ENCODE measurements at regions not wholly inside any gene's neighbourhood (a gene's known extent, or its start where the extent isn't known, plus 50 kb on each side); places are given as distances from the start of the nearest gene placed in this dataset.

DNA sequence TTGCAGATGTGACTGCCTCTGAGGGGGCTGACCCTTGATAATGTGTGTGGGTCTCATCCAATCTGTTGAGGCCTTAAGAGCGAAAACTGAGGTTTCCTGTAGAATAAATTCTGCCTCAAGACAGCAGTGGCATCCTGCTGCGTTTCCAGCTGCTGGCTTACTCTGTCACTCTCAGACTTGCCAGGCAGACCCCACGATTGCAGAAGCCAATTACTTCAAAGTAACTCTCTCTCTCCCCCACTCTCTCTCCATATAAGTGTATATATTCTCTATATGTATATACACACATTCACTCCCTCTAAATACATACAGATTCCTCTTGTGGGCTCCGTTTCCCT is 152.5 kb upstream of the ALKAL2 start:
- TF ChIP-seq, protein P1, sequence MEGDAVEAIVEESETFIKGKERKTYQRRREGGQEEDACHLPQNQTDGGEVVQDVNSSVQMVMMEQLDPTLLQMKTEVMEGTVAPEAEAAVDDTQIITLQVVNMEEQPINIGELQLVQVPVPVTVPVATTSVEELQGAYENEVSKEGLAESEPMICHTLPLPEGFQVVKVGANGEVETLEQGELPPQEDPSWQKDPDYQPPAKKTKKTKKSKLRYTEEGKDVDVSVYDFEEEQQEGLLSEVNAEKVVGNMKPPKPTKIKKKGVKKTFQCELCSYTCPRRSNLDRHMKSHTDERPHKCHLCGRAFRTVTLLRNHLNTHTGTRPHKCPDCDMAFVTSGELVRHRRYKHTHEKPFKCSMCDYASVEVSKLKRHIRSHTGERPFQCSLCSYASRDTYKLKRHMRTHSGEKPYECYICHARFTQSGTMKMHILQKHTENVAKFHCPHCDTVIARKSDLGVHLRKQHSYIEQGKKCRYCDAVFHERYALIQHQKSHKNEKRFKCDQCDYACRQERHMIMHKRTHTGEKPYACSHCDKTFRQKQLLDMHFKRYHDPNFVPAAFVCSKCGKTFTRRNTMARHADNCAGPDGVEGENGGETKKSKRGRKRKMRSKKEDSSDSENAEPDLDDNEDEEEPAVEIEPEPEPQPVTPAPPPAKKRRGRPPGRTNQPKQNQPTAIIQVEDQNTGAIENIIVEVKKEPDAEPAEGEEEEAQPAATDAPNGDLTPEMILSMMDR (IDR thresholded peaks at IDR 0.05 in 8 of 11, conservative IDR thresholded peaks at IDR 0.05 in 3 of 11): no peak
- peak in 1 of 3 donors; percentile 5 for TF ChIP-seq POLR2AphosphoS5 (IDR thresholded peaks at IDR 0.05)

Measured in spleen (tissue), 7 donors.